Stimulated activated naive CD4-positive, alpha-beta T cell treated with Interleukin-2 at 50 U/mL for 16 hours (primary cell): ENCODE measurements at regions not wholly inside any gene's neighbourhood (a gene's known extent, or its start where the extent isn't known, plus 50 kb on each side); places are given as distances from the start of the nearest gene placed in this dataset.
"Not testable (repeated sequence)": the region's sequence is repeated elsewhere in the genome, so short reads cannot be mapped to it uniquely, and the experiment has no call there.

Source experiments
- DNase-seq: peaks from one replicate; lab custom pipeline; 2025; lab: John Stamatoyannopoulos, UW

DNA sequence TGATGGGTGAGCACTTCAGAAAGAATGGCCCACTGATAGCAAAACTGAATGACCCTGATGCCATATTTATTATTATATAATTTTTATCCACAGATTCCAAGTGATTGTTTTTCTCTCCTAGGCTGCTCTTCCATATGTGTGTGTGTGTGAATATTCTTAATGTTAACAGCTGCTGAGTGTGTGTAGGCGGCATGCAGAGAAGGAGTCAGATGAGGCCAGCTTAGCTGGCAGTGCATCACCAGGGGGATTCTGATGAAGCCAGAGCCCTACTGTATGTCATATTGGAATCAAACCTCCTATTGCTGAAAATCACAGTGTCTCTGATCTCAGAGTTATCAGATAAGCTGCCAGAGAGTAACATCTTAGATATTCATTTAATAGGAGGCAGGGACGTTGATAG lies 177.1 kb downstream of the DMAC1 start:
- no peak for DNase-seq

DNA sequence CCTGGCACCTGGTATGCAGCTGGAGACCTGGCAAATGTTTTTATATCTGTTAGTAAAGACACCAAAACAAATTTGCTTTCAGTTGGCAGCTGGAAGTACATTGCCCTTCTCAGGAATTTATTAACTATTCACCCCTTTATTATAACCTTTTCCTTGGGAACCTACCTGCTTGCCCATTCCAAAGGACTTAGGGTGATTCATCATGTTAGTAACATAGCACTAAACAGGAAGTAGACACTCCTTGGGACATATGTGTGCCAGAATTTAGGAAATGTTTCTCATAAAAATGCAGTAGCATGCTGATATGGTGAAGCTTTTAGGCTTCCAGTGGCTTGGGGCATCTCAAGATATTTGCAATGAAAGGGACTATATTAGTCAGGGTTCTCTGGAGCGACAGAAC lies 184.2 kb downstream of the DMAC1 start:
- DNase-seq = no peak

DNA sequence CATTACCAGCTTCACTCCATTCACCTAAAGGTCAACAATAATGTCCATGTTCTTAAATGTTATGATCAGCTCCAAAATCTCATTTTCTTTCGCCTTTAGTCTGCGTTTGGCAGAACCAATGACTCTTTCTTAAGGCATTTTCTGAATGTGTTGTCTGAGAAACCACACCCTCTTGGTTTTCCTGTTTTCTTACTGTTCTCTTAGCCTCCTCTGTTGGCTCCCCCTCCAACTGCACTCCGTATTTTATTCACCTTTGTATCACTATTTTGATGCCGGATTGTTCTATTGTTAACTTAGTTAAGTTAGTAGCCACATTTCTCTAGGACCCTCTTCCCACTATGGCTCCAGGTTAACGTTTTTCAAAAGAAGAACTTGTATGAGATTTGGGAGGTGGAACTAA lies 185.6 kb downstream of the DMAC1 start:
- DNase-seq = no peak

DNA sequence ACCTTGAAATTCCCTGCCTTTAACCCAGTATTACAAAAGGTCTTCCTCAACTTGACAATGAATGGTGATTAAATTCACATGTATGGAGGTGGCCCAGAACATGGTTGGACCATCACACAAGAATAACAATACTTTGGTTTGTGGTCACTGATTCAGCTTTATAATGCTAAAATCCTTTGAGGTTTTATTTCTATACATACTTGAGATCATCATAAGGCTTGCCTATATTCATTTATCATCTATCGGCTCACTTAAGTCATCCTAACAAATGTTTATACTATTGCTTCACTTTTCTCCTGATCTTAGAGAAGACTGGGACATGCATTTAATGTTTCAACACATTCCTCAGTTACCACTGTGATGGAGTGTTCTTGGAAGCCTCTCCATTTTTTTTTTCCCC lies 191.3 kb downstream of the DMAC1 start:
- no peak for DNase-seq

DNA sequence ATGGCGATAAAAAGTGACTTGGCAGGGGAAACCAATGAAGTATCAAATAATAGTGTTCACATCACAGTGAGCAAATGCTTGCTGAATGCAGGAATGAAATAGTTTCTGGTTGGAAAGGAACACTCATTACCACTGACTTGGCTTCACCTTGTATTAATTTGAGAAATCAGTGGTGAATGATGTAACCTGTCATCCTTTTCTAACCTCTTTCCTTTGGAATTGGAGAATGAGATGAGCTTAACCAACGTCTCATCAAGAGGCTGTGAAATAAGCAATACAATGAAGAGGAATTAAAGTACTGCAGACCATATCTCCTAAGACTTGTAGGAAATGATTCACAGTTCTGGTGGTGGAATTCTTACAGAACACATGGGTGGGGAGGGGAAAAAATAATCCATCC lies 192.2 kb downstream of the DMAC1 start:
- DNase-seq = no peak

DNA sequence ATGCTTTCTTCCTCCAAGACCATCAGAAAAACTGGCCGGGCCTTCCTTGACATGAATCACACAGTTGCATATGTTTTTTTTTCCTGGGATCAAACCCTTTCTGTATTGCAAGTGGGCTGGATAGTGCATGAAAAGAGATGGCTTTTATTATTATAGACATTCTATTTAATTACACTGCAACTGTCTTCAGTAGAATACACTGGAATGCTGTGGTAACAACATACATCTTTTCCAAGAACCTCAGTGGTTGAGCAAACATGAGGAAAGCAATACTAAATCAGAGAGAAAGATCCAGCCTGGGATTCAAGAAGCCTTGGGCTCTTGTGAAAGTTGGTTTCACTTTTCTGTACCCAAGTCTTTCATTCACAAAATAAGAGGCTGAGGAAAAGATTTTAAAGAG lies 193.0 kb downstream of the DMAC1 start:
- no peak for DNase-seq

DNA sequence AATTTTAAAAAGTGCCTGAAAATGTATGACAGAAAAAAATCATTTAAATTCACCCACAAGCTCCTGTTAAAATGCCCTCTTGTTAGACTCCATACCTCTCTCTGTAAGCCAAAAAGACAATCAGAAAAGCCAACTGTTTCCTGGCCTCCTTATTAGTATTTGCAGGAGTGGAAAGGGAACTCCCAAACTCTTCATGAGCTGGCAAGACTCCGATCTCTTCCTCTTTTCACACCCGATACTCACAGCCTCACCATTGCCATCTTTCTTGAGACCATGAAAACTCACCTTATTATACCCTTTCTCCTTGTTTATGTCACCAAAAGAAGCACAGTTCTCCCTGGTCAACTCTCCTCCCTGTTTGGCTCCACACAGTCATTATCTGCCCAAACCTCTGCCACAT lies 197.8 kb downstream of the DMAC1 start:
- DNase-seq = no peak

DNA sequence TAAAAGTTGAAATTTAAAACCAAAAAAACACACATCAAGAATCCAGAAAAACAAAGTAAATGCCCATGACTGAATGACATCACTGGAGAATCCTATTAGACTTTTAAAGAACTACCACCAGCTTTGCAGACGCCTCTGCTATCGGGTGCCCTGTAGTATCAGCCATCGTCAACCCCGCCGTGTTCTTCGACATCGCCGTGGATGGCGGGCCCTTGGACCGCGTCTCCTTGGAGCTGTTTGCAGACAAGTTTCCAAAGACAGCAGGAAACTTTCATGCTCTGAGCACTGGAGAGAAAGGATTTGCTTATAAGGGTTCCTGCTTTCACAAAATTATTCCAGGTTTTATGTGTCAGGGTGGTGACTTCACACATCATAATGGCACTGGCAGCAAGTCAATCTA lies 201.9 kb downstream of the DMAC1 start:
- DNase-seq = no peak

DNA sequence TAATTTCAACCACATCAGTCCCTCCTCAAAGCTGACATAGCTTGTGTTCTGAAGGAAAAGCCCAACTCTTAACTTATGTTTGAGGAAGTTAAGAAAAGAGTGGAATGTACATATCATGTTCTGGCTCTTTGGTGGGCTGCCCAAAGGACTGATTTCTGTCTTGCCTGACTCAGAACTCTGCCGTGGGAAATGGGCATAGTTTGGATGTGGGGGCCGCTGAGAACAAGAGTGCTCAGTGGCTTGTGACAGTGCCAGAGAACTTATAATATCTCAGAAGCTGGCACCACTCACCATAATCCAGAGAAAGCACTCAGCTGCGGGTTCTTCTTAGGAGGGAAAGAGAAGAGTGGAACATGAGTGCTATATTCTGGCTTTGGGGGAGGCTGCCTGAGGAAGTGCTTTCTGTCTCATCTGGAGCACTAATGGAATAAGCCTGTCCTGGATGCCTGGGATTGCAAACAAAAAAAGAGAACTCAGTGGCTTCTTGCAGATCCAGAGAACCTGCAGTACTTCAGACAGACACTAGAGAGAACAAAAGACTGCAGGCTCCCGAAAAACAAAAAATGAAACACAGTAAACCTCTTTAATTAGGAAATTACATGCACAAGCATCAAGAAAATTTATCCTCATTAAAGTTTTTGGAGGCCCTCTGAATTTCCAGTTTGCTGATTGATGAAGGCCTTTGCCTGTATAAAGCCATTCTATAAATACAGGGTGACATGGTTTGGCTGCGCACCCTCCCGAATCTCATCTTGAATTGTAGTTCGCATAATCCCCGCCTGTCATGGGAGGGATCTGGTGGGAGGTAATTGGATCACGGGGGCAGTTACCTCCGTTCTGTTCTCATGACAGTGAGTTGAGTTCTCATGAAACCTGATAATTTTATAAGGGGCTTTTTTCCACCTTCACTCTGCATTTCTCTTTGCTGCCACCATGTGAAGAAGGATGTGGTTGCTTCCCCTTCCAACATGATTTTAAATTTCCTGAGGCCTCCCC lies 207.0 kb downstream of the DMAC1 start:
- DNase-seq = no peak

DNA sequence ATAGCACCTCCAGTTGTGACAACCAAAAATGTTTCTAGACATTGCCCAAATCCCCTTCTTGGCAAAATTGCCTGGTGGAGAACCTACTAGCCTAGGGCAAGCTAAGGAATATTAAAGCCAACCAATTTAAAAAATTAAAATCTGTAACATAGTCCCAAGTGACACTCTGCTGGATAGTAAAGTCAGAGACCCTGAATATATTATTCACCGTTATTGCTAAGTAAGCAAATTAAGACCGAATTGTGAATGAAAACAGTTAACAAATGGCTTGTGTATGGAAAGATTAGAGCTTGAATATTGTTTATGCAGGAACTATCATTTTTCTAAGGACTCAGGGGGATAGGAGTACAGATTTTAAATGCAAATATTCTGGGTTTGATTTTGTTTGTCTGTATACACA lies 208.1 kb downstream of the DMAC1 start:
- DNase-seq = no peak

DNA sequence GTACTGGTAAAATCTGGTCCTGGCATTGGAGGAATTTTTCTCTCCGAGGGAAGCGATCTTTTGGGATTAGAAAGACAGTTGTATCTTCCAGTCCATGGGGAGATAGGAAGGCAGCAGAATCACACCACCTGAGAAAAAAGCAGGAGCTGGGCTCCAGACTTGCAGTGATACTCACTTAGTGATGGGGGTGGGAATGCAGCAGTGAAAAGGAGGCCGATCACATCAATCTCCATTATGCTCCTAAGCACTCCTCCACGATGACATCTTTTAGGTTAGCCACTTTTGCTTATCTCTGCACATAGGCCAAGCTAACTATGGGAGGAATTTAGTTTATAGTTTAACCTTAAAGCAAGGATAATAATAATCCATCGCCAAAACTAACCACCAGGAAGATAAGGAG lies 219.0 kb downstream of the DMAC1 start:
- DNase-seq = no peak

DNA sequence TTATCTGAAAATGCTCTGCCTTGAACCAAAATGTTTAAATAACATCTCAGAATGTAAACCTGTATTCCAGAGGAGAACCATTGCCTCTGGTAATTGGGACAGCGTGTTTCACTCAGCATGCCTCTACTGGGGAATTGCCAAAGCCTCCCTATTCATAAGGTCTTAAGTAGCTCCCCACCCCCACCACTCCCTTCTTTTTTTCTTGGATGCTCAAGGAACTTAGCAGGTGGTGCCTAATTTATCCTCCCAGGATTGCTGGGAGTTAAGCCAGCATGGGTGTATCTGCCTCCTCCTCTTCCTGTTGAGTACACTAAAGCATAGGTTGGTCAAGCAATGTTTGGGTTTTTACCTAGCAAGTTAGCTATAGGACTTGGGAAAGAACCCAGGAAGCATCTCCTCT lies 220.2 kb downstream of the DMAC1 start:
- no peak for DNase-seq

DNA sequence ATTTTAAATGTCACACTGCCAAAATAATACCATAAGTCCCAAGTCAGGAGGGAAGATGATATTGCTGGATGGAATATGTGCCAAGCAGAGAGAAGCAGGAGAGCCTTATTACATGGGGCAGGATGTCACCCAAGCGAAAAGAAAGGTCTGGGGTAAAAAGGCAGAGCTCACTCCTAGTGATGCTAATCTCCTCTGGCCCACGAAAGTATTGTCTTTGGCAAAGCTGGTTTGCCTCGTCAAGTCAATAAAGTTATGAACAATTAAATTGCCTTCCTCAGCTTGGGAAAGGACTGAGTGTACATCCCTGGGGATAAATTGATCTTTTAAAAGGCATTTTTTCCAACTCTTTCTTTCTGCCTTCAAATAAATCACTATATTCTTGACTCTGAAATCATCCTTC lies 220.6 kb downstream of the DMAC1 start:
- no peak for DNase-seq

DNA sequence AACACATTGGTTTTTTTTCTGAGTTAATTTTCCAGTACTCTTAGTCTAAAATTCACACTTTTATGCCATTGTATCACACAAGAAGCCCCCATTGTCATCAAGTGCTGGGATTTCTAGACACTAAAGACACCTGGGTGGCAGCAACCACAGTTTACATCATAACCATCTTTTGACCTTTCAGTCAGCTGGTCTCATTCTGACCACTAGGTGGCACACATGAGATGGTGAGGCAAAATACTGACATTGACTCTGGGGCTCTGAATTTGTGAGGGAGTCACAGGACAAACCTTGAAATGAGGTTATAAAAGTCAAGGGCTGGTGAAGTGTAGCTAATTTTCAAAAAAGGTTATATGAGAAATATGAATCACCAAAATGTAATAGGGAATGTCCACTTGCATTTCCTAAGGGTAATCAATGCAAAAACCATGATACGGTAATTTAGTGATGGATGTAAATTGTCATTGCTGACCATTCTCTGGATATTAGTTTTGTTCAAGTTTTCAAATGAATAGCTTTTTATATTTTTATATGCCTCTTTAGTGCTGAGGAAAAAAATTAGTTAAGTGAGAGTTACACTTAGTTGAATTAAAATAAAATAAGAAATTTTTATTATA lies 229.4 kb downstream of the DMAC1 start:
- DNase-seq = peak; percentile 29

DNA sequence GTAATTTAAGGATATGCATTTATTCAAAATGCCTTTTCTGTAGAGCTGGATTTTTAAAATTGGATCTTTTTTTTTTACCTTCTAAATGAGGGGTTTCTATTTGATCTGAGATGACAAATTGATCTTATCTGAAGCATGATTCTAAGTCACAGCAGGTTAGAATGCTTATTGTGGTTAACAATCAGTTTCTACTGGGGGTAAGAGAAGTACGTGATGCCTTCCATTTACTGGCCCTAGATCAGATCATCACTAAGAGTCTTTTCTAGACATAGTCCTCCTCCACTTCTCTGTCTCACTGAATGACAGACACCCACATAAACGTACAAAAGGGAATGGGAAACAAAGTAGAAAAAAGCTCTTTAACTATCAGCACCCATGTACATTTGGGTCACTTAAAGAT lies 231.9 kb downstream of the DMAC1 start:
- no peak for DNase-seq

DNA sequence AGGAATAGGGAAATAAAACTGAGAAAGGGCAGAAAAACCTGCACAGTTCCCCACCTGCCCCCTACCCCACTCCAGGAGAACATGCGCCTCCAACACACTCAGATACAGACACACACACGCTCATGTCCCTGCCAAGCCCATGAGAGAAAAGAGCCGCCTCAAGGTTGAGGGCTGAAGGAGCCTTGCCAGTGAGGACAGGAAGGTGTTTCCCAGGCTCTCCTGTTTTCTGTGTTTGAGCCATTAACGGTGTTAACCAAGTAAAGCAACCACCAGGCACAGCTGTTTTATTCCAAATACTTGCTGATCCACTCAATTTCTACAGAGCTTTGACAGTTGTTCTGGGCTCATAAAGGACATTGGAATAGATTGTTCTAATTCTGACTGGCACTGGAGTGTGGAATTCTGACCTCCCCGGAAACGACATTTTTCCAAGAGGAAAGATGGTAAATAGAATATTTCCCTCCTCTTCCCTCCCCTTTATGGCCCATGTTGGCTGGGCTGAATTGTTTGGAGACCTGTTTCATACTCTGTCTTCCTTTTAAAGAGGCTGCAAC lies 238.0 kb downstream of the DMAC1 start:
- no peak for DNase-seq

DNA sequence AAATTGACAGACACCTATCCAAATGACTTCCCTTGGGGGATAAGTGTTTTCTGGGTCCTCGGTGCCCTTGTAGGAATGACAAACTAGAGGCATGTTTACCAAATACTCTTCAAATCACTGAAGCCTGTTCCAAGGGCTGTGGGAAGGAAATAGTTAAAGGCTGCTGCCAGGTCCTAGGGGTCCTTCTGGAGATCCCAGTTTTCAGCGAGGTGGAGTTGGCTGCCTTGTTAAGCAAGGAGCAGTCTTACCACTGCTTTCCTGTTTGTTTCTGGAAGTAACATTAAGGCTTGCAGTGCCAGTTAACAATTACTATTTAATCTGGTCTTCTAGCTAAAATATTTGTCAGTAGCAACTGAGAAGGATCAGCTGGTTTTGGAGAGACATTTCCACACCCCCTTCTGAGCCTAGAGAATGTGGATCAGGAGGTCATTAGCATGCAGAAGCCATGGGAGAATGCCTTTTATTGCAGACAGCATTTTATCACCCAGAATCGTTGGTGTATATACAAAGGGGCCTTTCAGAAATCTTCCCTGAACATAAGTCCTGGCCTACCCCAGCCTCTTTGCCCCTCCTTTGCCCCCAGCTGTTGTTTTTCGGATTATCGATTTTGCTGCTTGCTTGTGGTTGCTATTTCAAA lies 238.8 kb downstream of the DMAC1 start:
- DNase-seq = no peak

DNA sequence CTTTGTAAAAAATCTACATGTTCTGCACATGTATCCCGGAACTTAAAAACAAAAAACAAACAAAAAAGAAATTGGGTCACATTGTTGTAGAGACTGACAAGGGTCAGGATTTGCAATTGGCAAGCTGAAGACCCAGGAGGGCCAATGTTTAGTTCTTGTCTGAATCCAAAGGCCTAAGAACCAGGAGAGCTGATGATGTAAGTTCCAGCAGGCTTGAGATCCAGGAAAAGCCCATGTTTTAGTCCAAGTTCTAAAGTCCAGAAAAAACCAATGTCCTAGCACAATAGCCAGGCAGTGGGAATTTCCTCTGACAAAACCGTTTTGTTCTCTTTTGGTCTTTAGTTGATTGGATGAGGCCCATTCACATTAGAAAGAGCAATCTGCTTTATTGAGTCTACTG lies 244.9 kb downstream of the DMAC1 start:
- DNase-seq = no peak

DNA sequence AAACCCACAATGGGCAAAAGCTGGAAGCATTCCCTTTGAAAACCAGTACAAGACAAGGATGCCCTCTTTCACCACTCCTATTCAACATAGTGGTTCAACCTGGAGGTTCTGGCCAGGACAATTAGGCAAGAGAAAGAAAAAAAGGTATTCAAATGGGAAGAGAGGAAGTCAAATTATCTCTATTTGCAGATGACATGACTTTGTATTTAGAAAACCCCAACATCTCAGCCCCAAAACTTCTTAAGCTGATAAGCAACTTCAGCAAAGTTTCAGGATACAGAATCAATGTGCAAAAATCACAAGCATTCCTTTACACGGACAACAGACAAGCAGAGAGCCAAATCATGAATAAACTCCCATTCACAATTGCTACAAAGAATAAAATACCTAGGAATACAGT lies 246.9 kb downstream of the DMAC1 start:
- not testable (repeated sequence) for DNase-seq

DNA sequence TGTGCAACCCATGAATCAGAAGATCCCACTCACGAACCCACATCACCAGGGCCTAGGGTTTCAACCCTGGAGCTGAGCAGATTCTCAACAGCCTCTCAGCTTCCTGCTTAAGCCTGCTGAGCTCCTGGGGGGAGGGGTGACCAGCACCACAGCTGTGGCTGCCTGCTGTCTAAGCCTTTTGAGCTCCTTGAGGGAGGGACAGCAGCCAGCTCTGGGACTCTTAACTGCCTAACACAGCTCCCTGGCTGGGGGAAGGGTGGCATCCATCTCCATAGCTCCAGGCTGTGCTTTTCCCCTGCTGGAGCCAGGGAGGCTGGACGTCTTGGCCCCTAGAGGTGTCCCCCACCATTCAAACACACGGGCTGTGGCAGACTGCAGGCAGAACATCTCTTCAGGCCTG lies 250.3 kb downstream of the DMAC1 start:
- DNase-seq = no peak

DNA sequence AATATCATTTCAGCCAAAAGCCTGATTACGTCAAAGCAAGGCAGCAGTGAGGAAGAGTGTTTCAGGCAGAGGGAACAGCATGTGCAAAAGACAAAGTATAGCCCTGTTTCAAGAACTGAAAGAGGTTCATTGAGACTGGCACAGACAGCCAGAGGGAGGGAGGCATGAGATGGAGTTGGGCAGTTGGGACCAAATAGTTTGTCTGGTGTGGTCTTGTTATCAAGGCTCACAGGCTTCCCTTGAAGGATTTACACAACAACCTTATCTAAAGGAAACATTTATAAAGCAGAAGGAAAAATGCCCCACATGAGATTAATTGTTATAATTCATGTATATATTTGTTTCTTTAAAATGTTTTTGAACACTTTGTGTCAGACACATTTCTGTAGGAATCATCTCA lies 253.3 kb downstream of the DMAC1 start:
- DNase-seq = no peak

DNA sequence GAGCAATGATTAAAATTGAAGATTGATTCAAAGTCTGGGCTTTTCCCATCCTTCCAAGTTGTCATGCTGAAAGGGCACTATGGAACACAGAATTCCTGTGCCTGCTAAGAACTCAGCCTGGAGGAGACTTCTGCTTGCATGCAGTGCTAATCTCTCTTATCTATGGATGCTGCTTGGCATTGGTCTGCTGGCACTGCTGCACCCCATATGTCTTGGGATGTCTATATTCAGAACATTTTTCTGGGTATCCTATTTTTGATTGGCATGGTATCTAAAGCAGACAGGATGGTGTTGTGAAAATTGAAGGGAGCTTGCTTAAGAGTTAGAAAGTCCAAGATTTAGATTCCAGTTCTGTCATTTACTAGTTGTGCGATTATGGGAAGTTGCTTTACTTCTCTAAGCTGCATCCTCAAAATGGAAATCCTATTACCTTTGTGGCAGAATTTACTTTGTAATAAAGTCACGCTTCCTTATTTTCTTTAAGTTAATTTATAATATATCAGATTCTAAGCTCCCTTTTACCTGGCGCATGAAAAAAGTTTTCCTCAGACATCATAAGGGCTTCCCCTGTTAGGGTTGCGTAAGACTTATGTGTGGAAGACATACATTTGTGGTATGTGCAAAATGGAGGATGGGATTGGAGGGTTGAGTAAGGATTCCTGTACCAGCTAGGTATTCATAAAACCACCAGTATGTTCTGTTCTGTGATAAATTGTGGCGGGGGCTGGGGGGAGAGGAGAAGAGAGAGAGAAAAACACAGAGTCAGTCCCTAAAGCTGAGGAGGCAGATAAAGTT lies 254.0 kb downstream of the DMAC1 start:
- no peak for DNase-seq
